AG04450 (cell line): ENCODE measurements at regions not wholly inside any gene's neighbourhood (a gene's known extent, or its start where the extent isn't known, plus 50 kb on each side); places are given as distances from the start of the nearest gene placed in this dataset.
"Not testable (repeated sequence)": the region's sequence is repeated elsewhere in the genome, so short reads cannot be mapped to it uniquely, and the experiment has no call there.

Experiments used
- CTCF ChIA-PET: fragments of 300-600, 350-600 bp; formaldehyde crosslinking; extraction: SDS; loops from one replicate; lab custom pipeline; 2022; ENCODE audit warnings: antibody characterized with exemption, inconsistent platforms; lab: Charles Lee
- POLR2A ChIA-PET: fragments of 350-600 bp; formaldehyde crosslinking; extraction: SDS; loops from one replicate; lab custom pipeline; 2021; ENCODE audit warnings: antibody characterized with exemption, inconsistent platforms; lab: Yijun Ruan, JAX
- DNase-seq: peaks from one replicate; pipeline ENCODE4 v3.0.0-alpha.2; 2011; ENCODE audit warnings: low read depth, low spot score
- H3K27ac ChIP-seq: one replicate; pipeline ENCODE4 v1.5.1; 2012; ENCODE audit warnings: low read depth, low read length, control low read depth
- H3K27me3 ChIP-seq: one replicate; pipeline ENCODE4 v1.6.0; 2012; ENCODE audit warnings: low read length; ENCODE audit not compliant: control insufficient read depth, insufficient read depth
- H3K4me3 ChIP-seq: 2 replicates; pipeline ENCODE4 v1.5.1; 2011; ENCODE audit warnings: mild to moderate bottlenecking, low read depth, low read length, control low read depth
- H3K9me3 ChIP-seq: 2 replicates; pipeline ENCODE4 v1.5.1; 2012; ENCODE audit warnings: low read length; ENCODE audit not compliant: control insufficient read depth, insufficient read depth
- TF ChIP-seq, protein P1 (sequence below): IDR thresholded peaks from 2 replicates; pipeline ENCODE4 v1.5.1; 2011; ENCODE audit warnings: low read depth, low read length, control low read depth, inconsistent platforms

DNA sequence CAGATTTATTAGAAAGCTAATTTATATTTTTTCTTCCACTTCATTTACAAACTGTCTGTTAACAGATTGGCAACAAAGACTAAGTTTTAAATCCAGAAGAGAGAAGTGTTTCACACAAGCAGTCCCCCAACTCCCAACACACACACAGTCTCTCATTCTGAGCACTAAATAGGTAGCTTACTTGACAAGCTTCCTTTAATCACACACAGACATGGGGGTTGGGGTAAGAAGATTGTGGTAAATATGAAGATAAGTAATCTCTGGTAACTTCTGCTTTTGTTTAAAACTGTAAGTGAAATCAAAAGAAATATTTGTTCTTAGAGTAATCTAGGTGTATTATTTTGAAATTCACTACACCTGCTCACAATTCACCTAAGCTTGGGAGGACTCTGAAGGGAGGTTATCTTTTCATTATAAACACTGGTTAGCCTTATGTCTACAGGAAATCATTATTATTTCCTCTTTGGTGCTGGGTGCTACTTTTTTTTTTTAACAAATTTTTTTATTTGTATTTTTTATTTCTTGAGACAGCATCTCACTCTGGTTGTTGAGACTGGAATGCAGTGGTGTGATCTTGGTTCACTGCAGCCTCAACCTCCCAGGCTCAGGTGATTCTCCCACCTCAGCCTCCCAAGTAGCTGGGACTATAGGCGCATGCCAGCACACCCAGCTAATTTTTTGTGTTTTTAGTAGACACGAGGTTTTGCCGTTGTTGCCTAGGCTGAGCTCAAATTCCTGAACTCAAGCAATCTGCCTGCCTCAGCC, 82.1 kb upstream of the ATP12A start:
- DNase-seq, H3K27ac ChIP-seq, H3K9me3 ChIP-seq, H3K27me3 ChIP-seq, H3K4me3 ChIP-seq, CTCF ChIA-PET, POLR2A ChIA-PET: not testable (repeated sequence)

DNA sequence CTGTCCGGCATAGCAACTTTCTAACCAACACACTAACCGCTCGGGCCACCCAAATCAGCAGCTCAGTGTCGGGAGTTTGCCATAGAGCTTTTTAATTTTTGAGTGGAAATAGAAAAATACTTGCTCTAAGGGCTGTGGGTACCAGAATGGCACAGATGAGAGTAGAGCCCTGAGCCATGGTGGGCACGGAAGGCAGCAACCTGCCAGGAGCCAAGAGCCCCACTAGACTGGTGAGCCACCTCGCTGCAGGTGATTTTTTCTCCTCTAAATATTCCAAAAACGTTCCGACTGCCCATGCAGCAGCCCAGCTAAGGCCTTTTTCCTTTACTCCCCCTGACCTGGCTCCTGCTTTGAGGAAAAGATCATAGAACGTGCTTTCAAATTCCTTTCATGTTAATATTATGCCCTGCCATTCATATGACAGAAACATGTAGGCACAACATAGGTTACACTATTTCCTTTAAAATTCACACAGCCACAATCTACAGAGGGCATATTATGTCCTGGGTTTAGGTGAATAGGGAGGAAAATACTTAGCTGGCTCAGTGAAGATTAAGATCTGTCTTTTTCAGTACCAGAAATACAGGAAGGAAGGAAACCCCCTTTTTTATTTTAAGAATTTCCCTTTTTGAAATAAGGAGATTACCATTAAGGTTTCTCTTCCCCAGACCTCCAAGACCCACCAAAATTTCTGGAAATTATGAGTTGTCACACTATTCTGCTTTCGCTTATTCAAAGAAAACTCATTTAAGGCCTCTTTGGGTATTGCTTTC, 81.0 kb upstream of the ATP12A start:
- H3K27ac ChIP-seq, H3K4me3 ChIP-seq, H3K27me3 ChIP-seq, CTCF ChIA-PET, POLR2A ChIA-PET, DNase-seq, H3K9me3 ChIP-seq: not testable (repeated sequence)

DNA sequence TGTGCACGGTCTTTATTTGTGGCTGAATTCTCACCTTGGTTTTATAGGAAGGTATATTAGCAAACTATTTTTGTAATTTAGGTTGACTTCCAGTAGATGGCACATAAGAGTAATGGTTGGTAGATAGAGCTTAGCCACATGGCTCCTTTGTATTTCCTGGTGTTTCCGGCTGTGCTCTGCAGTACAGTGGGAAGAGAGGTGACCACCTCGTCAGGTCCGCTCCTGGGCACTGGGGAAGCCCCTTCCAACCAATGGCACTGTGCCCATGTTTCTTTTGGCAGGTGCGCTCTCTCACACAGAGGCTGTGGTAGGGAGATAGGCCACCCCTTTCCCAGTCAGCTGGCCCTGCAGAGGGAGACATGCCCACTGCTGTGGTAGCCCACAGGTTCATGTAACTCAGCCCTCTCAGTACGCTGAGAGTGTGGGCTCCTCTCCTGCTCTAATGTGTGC, 74.3 kb upstream of the ATP12A start:
- POLR2A ChIA-PET: no interaction called here
- Histone ChIP-seq H3K9me3 (no peaks in the 10 kb centered on the region), H3K4me3 (no peak overlapping the region), H3K27ac (no peak overlapping the region), H3K27me3 (peaks cover under 1% of the 10 kb centered on the region)
- TF ChIP-seq, protein P1, sequence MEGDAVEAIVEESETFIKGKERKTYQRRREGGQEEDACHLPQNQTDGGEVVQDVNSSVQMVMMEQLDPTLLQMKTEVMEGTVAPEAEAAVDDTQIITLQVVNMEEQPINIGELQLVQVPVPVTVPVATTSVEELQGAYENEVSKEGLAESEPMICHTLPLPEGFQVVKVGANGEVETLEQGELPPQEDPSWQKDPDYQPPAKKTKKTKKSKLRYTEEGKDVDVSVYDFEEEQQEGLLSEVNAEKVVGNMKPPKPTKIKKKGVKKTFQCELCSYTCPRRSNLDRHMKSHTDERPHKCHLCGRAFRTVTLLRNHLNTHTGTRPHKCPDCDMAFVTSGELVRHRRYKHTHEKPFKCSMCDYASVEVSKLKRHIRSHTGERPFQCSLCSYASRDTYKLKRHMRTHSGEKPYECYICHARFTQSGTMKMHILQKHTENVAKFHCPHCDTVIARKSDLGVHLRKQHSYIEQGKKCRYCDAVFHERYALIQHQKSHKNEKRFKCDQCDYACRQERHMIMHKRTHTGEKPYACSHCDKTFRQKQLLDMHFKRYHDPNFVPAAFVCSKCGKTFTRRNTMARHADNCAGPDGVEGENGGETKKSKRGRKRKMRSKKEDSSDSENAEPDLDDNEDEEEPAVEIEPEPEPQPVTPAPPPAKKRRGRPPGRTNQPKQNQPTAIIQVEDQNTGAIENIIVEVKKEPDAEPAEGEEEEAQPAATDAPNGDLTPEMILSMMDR: peak; percentile 41
- CTCF ChIA-PET: interaction anchor here (0.7 to 3.5 kb wide), 20 partner anchors 10 to 390 kb away, joined by 3 to 27 read pairs (median 4); no protein-coding TSS in a partner anchor
- DNase-seq: no peak

DNA sequence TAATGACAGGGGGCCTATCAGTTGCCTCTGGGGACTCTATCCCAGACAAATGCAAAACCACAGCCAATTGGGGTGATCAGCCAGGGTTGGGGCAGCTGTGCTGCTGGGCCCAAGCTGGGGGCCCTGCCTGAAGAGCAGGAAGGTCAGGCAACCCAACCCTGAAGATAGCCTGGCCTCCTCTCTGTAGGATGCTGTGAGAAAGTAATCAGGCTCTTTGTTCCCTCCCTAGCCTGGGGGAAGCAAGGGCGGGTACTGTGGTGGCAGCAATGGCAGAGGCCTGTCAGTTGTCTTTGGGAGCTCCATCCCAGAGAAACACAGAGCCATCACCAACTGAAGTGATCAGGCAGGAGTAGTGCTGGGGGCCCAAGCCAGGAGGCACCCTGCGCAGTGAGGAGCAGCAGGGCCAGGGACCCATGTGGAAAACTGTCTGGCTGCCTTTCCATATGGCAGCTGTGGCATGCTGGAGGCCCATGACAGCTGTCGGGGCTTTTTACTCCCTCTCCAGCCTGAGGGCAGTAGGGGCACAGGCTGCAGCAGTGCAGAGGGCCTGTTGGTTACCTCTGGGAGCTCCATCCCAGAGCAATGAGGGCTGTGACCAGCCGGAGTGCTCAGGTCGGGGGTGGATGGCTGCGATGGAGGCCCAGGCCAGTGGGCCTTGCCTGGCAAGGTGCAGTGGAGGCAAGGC, 73.6 kb upstream of the ATP12A start:
- DNase-seq: no peak
- Histone ChIP-seq H3K27ac (no peak overlapping the region), H3K9me3 (no peaks in the 10 kb centered on the region), H3K27me3 (peaks cover 5% of the 10 kb centered on the region), H3K4me3 (no peak overlapping the region)
- CTCF ChIA-PET: interaction anchor here (0.7 to 3.5 kb wide), 15 partner anchors 10 to 389 kb away, joined by 3 to 27 read pairs (median 4); no protein-coding TSS in a partner anchor
- TF ChIP-seq, protein P1: no peak
- POLR2A ChIA-PET: no interaction called here

DNA sequence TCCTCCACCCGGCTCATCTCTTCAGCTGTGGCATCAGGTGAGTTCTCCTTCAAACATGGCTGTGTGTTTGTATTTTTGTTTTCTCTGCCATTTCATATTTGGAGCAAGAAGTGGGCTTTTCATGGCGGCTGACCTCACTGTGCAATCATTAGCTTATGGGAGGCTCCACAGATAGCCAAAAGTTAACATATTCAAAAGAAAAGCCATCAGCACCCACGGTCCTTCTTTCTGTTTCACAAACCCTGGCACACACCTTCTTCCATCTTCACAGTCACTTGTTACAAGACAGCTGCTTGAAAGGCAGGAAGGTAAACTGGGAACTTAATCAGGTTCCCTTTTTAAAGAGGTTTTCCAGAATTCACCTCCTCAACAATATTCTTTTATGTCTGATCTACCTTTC, 69.3 kb upstream of the ATP12A start:
- TF ChIP-seq, protein P1: no peak
- POLR2A ChIA-PET: no interaction called here

More for the DNA sequence above, 69.3 kb upstream of the ATP12A start:
- H3K27ac ChIP-seq: no peak overlapping the region
- no peaks in the 10 kb centered on the region for H3K9me3 ChIP-seq
- no peak for DNase-seq
- H3K4me3 ChIP-seq: no peak overlapping the region
- H3K27me3 ChIP-seq: peaks cover 9% of the 10 kb centered on the region
- CTCF ChIA-PET: no interaction called here
